WTC11 (cell line): ENCODE measurements at regions not wholly inside any gene's neighbourhood (a gene's known extent, or its start where the extent isn't known, plus 50 kb on each side); places are given as distances from the start of the nearest gene placed in this dataset.

ENCODE experiments used
- ATAC-seq: fragments of 200-7000 bp; cut with Tn5 transposase; 2 replicates; pipeline ENCODE4 v1.10.0; 2021; ENCODE audit warnings: mild to moderate bottlenecking, moderate library complexity
- CTCF ChIA-PET: fragments of 300-600 bp; sonication (Branson Sonifier 250); formaldehyde crosslinking; loops from one replicate; lab custom pipeline; 2021; ENCODE audit warnings: antibody characterized with exemption; lab: Charles Lee
- POLR2A ChIA-PET: fragments of 350-600 bp; sonication (Branson Sonifier 250); formaldehyde crosslinking; loops from one replicate; lab custom pipeline; 2021; ENCODE audit warnings: antibody characterized with exemption; lab: Charles Lee
- DNase-seq: peaks from one replicate; pipeline ENCODE4 v3.0.0; 2021; ENCODE audit warnings: low spot score
- H3K27ac Mint-ChIP-seq: 2 replicates; pipeline ENCODE4 v1.8.0; 2021; ENCODE audit warnings: mixed read lengths
- H3K27me3 Mint-ChIP-seq: 2 replicates; pipeline ENCODE4 v1.8.0; 2021; ENCODE audit warnings: low read depth, mild to moderate bottlenecking, moderate library complexity, mixed read lengths
- H3K36me3 Mint-ChIP-seq: 2 replicates; pipeline ENCODE4 v1.8.0; 2021; ENCODE audit warnings: mixed read lengths
- H3K4me1 Mint-ChIP-seq: 2 replicates; pipeline ENCODE4 v1.8.0; 2022; ENCODE audit warnings: mixed read lengths
- H3K4me3 Mint-ChIP-seq: 2 replicates; pipeline ENCODE4 v1.8.0; 2021; ENCODE audit warnings: mild to moderate bottlenecking, moderate library complexity, mixed read lengths
- H3K9me3 Mint-ChIP-seq: 2 replicates; pipeline ENCODE4 v1.8.0; 2021; ENCODE audit warnings: mixed read lengths
- CREM ChIP-seq: sonication (generic); formaldehyde crosslinking; IDR thresholded peaks from 2 replicates; pipeline ENCODE4 v1.8.1; 2022; ENCODE audit warnings: mild to moderate bottlenecking, missing genetic modification reagents, moderate library complexity
- EMX1 ChIP-seq: fragments of 250-450 bp; sonication (Bioruptor Pico); IDR thresholded peaks from 2 replicates; pipeline ENCODE4 v1.8.0; 2021; ENCODE audit warnings: mild to moderate bottlenecking
- ESRRA ChIP-seq: sonication (generic); formaldehyde crosslinking; IDR thresholded peaks from 2 replicates; pipeline ENCODE4 v1.8.1; 2022; ENCODE audit warnings: mild to moderate bottlenecking, missing genetic modification reagents, borderline replicate concordance
- FOXP1 ChIP-seq: sonication (generic); formaldehyde crosslinking; IDR thresholded peaks from 2 replicates; pipeline ENCODE4 v1.8.0; 2022; ENCODE audit warnings: missing genetic modification reagents, mild to moderate bottlenecking, moderate library complexity, borderline replicate concordance
- GTF2I ChIP-seq: fragments of 250-450 bp; sonication (Bioruptor Pico); conservative IDR thresholded peaks from 2 replicates; pipeline ENCODE4 v1.4.0; 2021; ENCODE audit warnings: mild to moderate bottlenecking
- NFATC4 ChIP-seq: fragments of 250-450 bp; sonication (Bioruptor Pico); IDR thresholded peaks from 2 replicates; pipeline ENCODE4 v1.9.0; 2021; ENCODE audit warnings: mild to moderate bottlenecking
- NR2C2 ChIP-seq: sonication (generic); formaldehyde crosslinking; IDR thresholded peaks from 2 replicates; pipeline ENCODE4 v1.8.0; 2022; ENCODE audit warnings: mild to moderate bottlenecking, missing genetic modification reagents
- RELA ChIP-seq: sonication (generic); formaldehyde crosslinking; IDR thresholded peaks from 2 replicates; pipeline ENCODE4 v1.8.1; 2022; ENCODE audit warnings: missing genetic modification reagents, mild to moderate bottlenecking, borderline replicate concordance
- RORB ChIP-seq: fragments of 250-450 bp; sonication (Bioruptor Pico); IDR thresholded peaks from 2 replicates; pipeline ENCODE4 v1.9.0; 2021; ENCODE audit warnings: mild to moderate bottlenecking
- SMAD3 ChIP-seq: sonication (generic); formaldehyde crosslinking; IDR thresholded peaks from 2 replicates; pipeline ENCODE4 v1.8.0; 2022; ENCODE audit warnings: missing genetic modification reagents, mild to moderate bottlenecking, borderline replicate concordance
- SOX15 ChIP-seq: fragments of 250-450 bp; sonication (Bioruptor Pico); IDR thresholded peaks from 2 replicates; pipeline ENCODE4 v1.9.0; 2021; ENCODE audit warnings: mild to moderate bottlenecking
- SP1 ChIP-seq: sonication (generic); formaldehyde crosslinking; conservative IDR thresholded peaks from 2 replicates; pipeline ENCODE4 v1.8.1; 2022; ENCODE audit warnings: missing genetic modification reagents
- TEAD4 ChIP-seq: sonication (generic); formaldehyde crosslinking; IDR thresholded peaks from 2 replicates; pipeline ENCODE4 v1.8.0; 2022; ENCODE audit warnings: mild to moderate bottlenecking, missing genetic modification reagents
- ZNF219 ChIP-seq: sonication (generic); formaldehyde crosslinking; IDR thresholded peaks from 2 replicates; pipeline ENCODE4 v1.8.0; 2023; ENCODE audit warnings: missing genetic modification reagents, mild to moderate bottlenecking, borderline replicate concordance
- TF ChIP-seq, protein P1 (sequence below): sonication (generic); formaldehyde crosslinking; IDR thresholded peaks from 2 replicates; pipeline ENCODE4 v1.8.0; 2022; ENCODE audit warnings: missing genetic modification reagents
- TF ChIP-seq, protein P2 (sequence below): sonication (generic); formaldehyde crosslinking; IDR thresholded peaks from 2 replicates; pipeline ENCODE4 v1.8.1; 2023; ENCODE audit warnings: mild to moderate bottlenecking, missing genetic modification reagents, borderline replicate concordance
- TF ChIP-seq, protein P3 (sequence below): fragments of 250-450 bp; sonication (Bioruptor Pico); conservative IDR thresholded peaks from 2 replicates; pipeline ENCODE4 v1.9.0; 2021; ENCODE audit warnings: mild to moderate bottlenecking
- TF ChIP-seq, protein P4 (sequence below): sonication (generic); formaldehyde crosslinking; IDR thresholded peaks from 2 replicates; pipeline ENCODE4 v1.8.1; 2023; ENCODE audit warnings: mild to moderate bottlenecking, missing genetic modification reagents, moderate library complexity
- TF ChIP-seq, protein P5 (sequence below): sonication (generic); formaldehyde crosslinking; conservative IDR thresholded peaks from 2 replicates; pipeline ENCODE4 v1.8.1; 2023; ENCODE audit warnings: mild to moderate bottlenecking, low read depth, missing genetic modification reagents, moderate library complexity

DNA sequence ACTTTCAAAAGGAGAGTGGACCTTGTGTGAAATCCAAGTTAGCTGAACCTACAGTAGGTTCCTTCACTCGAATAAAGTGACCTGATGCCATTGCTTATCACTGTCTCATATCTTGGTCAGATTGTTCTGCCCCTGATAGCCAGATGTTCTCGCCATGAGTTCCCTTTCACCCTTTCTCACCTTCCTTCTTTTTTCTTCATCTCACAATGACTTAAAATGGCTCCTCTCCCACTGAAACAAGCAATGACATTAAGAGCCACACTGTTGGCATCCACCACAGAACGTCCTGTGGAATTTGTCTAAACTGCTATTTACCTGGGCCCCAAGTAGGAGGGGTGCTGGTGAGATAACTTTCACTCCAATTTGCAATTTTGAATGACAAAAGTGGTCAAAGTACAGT is 227.6 kb upstream of the PPP1R2C start (continued):
- TF ChIP-seq SP1 (CRISPR knock-in tag) (no peak), NR2C2 (CRISPR knock-in tag) (no peak), RELA (no peak), ZNF219 (no peak), GTF2I (CRISPR knock-in tag) (no peak), SOX15 (no peak), NFATC4 (CRISPR knock-in tag) (no peak)
- TF ChIP-seq, protein P1, sequence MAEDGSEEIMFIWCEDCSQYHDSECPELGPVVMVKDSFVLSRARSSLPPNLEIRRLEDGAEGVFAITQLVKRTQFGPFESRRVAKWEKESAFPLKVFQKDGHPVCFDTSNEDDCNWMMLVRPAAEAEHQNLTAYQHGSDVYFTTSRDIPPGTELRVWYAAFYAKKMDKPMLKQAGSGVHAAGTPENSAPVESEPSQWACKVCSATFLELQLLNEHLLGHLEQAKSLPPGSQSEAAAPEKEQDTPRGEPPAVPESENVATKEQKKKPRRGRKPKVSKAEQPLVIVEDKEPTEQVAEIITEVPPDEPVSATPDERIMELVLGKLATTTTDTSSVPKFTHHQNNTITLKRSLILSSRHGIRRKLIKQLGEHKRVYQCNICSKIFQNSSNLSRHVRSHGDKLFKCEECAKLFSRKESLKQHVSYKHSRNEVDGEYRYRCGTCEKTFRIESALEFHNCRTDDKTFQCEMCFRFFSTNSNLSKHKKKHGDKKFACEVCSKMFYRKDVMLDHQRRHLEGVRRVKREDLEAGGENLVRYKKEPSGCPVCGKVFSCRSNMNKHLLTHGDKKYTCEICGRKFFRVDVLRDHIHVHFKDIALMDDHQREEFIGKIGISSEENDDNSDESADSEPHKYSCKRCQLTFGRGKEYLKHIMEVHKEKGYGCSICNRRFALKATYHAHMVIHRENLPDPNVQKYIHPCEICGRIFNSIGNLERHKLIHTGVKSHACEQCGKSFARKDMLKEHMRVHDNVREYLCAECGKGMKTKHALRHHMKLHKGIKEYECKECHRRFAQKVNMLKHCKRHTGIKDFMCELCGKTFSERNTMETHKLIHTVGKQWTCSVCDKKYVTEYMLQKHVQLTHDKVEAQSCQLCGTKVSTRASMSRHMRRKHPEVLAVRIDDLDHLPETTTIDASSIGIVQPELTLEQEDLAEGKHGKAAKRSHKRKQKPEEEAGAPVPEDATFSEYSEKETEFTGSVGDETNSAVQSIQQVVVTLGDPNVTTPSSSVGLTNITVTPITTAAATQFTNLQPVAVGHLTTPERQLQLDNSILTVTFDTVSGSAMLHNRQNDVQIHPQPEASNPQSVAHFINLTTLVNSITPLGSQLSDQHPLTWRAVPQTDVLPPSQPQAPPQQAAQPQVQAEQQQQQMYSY = no peak
- TF ChIP-seq, protein P2, sequence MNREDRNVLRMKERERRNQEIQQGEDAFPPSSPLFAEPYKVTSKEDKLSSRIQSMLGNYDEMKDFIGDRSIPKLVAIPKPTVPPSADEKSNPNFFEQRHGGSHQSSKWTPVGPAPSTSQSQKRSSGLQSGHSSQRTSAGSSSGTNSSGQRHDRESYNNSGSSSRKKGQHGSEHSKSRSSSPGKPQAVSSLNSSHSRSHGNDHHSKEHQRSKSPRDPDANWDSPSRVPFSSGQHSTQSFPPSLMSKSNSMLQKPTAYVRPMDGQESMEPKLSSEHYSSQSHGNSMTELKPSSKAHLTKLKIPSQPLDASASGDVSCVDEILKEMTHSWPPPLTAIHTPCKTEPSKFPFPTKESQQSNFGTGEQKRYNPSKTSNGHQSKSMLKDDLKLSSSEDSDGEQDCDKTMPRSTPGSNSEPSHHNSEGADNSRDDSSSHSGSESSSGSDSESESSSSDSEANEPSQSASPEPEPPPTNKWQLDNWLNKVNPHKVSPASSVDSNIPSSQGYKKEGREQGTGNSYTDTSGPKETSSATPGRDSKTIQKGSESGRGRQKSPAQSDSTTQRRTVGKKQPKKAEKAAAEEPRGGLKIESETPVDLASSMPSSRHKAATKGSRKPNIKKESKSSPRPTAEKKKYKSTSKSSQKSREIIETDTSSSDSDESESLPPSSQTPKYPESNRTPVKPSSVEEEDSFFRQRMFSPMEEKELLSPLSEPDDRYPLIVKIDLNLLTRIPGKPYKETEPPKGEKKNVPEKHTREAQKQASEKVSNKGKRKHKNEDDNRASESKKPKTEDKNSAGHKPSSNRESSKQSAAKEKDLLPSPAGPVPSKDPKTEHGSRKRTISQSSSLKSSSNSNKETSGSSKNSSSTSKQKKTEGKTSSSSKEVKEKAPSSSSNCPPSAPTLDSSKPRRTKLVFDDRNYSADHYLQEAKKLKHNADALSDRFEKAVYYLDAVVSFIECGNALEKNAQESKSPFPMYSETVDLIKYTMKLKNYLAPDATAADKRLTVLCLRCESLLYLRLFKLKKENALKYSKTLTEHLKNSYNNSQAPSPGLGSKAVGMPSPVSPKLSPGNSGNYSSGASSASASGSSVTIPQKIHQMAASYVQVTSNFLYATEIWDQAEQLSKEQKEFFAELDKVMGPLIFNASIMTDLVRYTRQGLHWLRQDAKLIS (CRISPR knock-in tag) = no peak
- TF ChIP-seq, protein P3, sequence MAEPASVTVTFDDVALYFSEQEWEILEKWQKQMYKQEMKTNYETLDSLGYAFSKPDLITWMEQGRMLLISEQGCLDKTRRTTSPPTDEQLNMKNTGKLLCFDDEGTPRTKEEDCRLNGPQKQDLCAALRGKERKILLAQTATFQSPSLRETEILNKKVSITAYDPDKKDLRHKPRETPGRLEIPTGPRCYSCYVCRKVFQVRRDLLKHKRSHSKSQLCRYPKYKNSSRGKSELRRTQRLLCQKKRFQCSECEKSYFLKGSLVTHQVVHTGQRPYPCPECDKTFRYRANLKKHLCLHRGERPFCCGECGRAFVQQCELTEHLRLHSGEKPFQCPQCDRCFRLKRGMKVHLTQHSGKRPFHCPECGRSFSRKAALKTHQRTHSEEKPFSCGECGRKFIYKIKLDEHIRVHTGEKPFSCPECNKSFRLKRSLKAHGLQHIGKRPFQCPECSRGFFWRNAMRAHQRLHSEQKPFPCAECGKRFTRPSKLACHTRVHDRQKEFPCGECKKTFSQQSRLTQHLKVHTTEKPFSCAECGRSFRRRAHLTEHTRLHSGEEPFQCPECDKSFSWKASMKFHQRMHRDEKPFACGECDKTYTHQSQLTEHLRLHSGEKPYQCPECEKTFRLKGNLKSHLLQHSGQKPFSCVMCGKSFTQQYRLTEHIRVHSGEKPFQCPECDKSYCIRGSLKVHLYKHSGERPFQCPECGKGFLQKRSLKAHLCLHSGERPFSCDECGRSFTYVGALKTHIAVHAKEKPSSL (CRISPR knock-in tag) = no peak

DNA sequence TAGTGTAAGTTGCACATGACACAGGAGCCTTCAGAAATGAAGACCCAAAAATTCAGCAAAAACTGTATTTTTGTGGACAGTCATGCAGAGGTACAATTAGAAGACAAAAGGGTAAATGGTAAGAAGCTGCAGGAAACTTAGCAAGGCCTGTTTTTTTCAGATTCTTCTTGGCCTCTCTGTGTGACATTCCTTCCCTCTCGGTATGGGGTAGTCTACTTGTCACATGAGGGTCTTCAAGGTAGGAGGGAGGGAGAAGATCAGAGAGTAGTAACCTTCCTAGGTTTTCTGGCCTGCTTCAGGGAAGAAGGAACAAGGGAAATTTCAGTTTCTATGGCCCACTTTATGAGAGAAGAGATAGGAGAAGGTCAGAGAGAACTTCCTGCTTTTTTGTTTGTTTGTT is 230.4 kb upstream of the PPP1R2C start:
- ChIA-PET POLR2A (no interaction called here), CTCF (no interaction called here)
- H3K27me3 Mint-ChIP-seq = no peaks in the 10 kb centered on the region
- H3K27ac Mint-ChIP-seq = peak overlapping the region; percentile 92
- H3K4me3 Mint-ChIP-seq = no peak overlapping the region
- peaks cover 42% of the 10 kb centered on the region for H3K4me1 Mint-ChIP-seq
- H3K36me3 Mint-ChIP-seq = peaks cover 22% of the 10 kb centered on the region
- DNase-seq (no peak), ATAC-seq (peak; percentile 50; the same call in 1 of the 2 replicates)
- TF ChIP-seq TEAD4 (CRISPR knock-in tag) = no peak
- TF ChIP-seq, protein P4, sequence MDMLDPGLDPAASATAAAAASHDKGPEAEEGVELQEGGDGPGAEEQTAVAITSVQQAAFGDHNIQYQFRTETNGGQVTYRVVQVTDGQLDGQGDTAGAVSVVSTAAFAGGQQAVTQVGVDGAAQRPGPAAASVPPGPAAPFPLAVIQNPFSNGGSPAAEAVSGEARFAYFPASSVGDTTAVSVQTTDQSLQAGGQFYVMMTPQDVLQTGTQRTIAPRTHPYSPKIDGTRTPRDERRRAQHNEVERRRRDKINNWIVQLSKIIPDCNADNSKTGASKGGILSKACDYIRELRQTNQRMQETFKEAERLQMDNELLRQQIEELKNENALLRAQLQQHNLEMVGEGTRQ (CRISPR knock-in tag) = 0 out of 2 replicates have a peak, but pooled peaks have one; percentile 15
- no peaks in the 10 kb centered on the region for H3K9me3 Mint-ChIP-seq

DNA sequence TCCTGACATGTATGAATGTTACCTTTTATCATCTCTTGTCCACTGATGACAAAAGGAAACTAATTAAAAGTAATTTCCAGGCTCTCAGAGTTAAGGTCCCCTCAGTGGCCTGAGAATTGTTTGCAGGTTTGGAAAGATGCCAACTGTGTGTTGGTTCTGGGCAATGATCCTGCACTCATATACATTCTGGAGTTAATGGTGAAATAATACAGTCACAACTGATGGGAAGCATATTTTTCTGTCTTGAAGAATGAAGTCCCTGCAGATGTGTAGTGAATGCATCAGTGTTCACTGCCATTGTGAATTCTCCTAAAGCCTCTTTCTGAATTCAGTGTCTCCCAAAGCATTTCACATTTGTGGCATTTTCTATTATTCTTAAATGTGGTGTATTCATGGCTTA is 238.1 kb upstream of the PPP1R2C start:
- Mint-ChIP-seq H3K4me1 (peaks cover 16% of the 10 kb centered on the region), H3K9me3 (peaks cover 7% of the 10 kb centered on the region; the same call in 1 of the 2 replicates), H3K27ac (no peak overlapping the region), H3K4me3 (no peak overlapping the region), H3K36me3 (peaks cover 26% of the 10 kb centered on the region), H3K27me3 (no peaks in the 10 kb centered on the region)
- CTCF ChIA-PET = no interaction called here
- POLR2A ChIA-PET = no interaction called here
- no peak for DNase-seq
- no peak for TF ChIP-seq FOXP1 (CRISPR knock-in tag)
- no peak for TF ChIP-seq SMAD3 (CRISPR knock-in tag)
- no peak for TF ChIP-seq EMX1
- TF ChIP-seq, protein P5, sequence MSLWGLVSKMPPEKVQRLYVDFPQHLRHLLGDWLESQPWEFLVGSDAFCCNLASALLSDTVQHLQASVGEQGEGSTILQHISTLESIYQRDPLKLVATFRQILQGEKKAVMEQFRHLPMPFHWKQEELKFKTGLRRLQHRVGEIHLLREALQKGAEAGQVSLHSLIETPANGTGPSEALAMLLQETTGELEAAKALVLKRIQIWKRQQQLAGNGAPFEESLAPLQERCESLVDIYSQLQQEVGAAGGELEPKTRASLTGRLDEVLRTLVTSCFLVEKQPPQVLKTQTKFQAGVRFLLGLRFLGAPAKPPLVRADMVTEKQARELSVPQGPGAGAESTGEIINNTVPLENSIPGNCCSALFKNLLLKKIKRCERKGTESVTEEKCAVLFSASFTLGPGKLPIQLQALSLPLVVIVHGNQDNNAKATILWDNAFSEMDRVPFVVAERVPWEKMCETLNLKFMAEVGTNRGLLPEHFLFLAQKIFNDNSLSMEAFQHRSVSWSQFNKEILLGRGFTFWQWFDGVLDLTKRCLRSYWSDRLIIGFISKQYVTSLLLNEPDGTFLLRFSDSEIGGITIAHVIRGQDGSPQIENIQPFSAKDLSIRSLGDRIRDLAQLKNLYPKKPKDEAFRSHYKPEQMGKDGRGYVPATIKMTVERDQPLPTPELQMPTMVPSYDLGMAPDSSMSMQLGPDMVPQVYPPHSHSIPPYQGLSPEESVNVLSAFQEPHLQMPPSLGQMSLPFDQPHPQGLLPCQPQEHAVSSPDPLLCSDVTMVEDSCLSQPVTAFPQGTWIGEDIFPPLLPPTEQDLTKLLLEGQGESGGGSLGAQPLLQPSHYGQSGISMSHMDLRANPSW = no peak
- no peak for TF ChIP-seq RORB (CRISPR knock-in tag)
- TF ChIP-seq SOX15 = no peak
- no peak for TF ChIP-seq ESRRA (CRISPR knock-in tag)
- TF ChIP-seq CREM (CRISPR knock-in tag) = no peak
- TF ChIP-seq TEAD4 (CRISPR knock-in tag) = no peak
- ATAC-seq = no peak
